IPS-NIHi7 (cell line): ENCODE measurements at regions not wholly inside any gene's neighbourhood (a gene's known extent, or its start where the extent isn't known, plus 50 kb on each side); places are given as distances from the start of the nearest gene placed in this dataset.

Source experiments
- DNase-seq: peaks from one replicate; pipeline ENCODE4 v3.0.0; 2012; ENCODE audit warnings: mixed read lengths; ENCODE audit errors: extremely low spot score

DNA sequence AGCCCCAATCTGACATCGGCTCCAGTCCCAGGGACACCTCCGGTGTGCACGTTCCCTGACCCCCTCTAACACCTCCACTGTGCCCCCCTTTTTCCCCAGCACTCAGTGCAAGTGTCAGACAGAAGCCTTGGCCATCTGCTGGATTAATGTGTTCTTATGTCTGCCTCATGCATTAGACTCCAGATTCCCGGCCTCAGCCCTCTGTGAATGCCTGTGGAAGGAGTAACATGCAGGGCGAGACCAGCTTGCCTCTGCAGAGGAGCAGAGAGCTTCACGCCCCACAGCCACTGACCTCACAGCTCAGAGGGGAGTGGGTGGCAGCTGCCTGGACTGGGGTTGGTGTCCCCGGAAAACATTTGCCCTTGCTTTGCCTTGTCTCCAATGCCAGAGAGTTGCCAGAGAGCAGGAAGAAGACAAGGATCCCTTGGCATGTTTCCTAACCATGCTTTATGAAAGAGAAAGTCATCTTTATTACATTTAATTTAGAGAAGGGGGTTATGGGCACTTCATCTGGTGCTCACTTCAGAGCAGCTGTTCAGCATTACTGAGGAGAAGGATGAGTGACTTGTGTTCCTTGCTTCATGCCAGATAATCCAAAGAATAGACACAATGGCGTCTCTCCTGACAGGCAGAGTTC, 91.6 kb upstream of the CXCL12 start:
- DNase-seq, result no peak

- no peak for DNase-seq
These were observed 92.1 kb upstream of the CXCL12 start for GRCh38 chr10:44477046-44477425.

- DNase-seq, result no peak
These were observed 93.1 kb upstream of the CXCL12 start for GRCh38 chr10:44478040-44478439.

- DNase-seq, result no peak
These were observed 94.2 kb upstream of the CXCL12 start for GRCh38 chr10:44478876-44479705.

- DNase-seq, result no peak
These were observed 107.8 kb upstream of the CXCL12 start for GRCh38 chr10:44492678-44493077.

GRCh38 chr10:44498222-44498621, 113.3 kb upstream of the CXCL12 start:
- no peak for DNase-seq

DNA sequence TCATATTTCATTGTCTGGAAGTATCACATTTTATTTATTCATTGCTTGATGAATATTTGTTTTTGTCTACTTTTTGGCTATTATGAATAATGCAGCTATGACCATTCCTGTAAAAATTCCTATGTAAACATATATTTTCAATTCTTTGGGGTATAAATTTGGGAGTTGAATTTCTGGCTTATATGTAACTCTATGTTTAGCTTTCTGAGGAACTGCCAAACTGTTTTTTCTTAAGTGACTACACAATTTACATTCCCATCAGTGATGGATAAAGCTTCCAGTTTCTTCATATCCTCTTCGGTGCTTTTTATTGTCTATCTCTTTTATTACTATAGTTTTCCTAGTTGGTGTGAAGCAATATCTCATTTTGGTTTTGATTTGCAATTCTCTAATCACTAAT, 115.6 kb upstream of the CXCL12 start:
- DNase-seq, result no peak

- DNase-seq, result no peak
These were observed 121.5 kb upstream of the CXCL12 start for GRCh38 chr10:44506386-44506785.

DNA sequence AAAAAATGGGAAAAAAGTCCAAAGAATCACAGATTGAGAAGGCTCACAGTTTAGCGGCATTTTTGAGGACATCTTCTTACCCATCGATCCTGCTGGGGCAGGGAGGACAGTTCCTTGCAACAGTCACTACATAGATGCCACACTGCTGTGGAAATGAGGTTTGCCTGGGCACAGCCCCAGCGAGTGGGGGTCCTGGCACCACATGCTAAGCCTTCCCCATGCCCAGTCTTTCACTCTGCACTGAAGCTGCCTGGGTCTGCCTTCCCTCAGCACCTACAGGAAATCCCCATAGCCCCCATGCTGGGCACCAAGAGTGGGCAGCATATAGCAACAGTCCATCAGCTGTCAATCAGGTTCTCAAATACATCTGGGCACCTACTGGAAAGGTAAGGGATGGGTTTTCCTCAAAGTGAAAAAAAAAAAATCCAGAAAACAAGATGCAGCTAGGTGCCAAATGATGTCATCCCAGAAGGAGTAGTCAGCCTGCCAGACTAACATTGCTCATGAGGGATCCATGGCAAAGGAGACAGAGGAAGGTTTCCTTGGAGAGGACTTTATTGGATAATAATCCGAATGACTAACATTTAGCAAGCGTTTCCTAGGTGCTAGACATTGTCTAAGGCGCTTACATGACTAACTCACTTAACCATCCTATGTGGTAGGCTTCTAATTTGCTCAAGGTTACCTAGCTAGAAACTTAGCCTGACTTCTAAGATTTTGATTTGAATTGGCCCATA, 125.7 kb upstream of the CXCL12 start:
- no peak for DNase-seq

DNA sequence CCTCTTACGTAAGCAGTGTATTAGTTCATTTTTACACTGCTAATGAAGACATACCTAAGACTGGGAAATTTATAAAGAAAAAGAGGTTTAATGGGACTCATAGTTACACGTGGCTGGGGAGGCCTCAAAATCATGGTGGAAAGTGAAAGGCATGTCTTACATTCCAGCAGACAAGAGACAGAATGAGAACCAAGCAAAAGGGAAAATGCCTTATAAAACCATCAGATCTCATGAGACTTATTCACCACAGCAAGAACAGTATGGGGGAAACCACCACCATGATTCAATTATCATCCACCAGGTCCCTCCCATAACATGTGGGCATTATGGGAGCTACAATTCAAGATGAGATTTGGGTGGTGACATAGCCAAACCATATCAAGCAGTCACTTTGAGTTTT, 126.3 kb upstream of the CXCL12 start:
- DNase-seq, result no peak

DNA sequence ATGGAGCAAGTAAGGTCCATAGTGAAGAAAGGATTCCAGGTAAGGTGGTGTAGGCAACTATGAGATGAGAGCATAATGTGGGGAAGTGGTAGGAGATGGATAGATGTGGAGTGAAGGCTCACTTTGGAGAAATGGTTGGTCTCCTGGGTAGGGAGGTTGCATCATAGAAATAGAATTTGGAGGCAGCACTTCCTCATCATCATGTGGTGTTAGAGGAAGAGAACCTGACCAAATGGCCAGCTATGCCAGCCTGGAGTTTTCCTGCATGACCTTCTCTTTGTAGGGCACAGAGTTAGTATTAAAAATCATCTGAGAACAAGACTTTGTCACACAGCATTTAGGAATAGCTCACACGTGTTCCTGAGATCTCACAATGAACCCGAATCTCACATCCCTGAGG, 126.7 kb upstream of the CXCL12 start:
- DNase-seq, result no peak

GRCh38 chr10:44512431-44513022, 127.6 kb upstream of the CXCL12 start:
- DNase-seq, result no peak

- no peak for DNase-seq
These were observed 128.7 kb upstream of the CXCL12 start for GRCh38 chr10:44513591-44513990.

GRCh38 chr10:44516891-44517290, 132.0 kb upstream of the CXCL12 start:
- DNase-seq, result no peak

DNA sequence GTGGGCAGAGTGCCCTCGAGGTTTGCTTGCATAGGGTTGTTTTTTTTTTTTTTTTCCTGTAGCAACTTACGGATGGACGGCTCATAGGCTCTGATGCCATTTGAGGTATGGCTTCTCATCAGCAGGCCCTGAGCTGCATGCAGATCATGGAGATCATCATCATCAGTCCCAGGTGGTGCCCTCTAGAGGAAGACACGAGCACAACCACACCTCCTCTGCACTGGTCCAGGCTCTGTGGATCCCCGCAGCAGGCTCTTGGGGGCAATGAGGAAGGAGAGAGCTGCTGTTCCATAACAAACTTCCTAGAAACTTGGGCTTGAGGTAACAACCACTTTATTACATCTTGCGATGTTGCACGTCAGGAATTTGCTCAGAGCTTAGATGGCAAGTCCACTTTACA, 132.7 kb upstream of the CXCL12 start:
- peak; percentile 82 for DNase-seq

DNA sequence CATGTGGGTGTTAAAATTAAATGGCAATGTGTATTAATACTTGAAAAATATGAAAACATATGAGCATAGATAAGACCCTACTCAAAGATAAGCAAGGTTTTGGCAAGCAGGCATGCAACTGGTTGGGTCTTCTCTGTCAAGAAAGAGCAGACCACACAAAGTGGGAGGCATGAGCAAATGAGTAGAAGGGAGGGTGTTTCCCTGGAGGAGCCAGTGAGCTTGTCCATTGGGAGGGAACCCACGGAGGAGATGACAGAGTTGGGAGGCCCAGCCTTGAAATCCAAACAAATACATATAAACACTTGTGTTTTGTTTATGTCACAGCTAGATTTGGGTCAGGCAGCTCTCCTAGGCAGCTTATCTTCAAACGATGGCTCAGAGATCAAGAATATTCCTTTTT, 134.5 kb upstream of the CXCL12 start:
- no peak for DNase-seq

- no peak for DNase-seq
These were observed 135.8 kb upstream of the CXCL12 start for GRCh38 chr10:44520651-44521050.

DNA sequence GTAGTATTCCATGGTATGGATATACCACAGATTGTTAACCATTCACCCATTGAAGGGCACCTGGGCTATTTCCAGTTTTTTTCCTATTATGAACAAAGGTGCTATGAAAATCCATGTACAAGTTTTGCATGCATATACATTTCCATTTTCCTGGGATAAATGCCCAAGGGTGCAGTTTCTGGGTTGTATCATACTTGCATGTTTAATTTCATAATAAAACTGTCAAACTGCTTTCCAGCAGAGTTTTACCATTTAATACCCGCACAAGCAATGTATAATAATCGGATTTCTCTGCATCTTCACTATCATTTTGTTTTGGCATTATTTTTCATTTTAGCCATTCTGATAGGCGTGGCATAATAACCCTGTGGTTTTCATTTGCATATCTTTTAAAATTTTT, 154.3 kb upstream of the CXCL12 start:
- no peak for DNase-seq

GRCh38 chr10:44552726-44553125, 167.8 kb upstream of the CXCL12 start:
- no peak for DNase-seq

DNA sequence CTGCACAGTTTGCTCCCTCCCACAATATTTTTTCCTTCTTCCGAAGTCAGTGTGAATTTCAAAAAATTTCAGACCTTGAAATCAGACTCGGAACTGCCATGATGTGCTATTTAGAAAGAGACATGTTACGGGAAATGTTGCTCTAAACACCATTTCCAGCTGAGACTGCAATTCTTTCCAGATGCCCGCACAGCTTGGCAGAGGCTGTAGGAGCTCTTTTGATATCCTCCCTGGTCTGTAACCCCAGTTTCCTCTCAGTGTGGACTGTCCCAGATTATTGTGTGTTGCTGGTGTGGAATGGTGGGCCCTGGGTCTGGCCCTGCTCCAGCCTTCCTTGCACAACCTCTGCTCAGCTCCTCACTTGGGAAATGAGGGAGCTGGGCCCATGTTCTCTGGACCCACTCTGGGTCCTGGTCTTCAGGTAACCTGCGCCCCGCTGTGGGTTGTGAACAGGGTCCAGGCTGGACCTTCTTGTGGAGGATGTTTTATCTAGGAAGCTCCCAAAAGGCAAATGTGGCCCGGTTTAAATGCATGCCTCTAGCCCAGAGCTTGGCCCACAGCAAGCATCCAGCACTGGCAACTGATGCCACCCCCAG, 172.8 kb upstream of the CXCL12 start:
- no peak for DNase-seq

GRCh38 chr10:44558521-44558920, 173.6 kb upstream of the CXCL12 start:
- DNase-seq, result no peak

- DNase-seq, result no peak
These were observed 179.5 kb upstream of the CXCL12 start for GRCh38 chr10:44564361-44564760.
